T-helper 17 cell (primary cell): ENCODE measurements at regions not wholly inside any gene's neighbourhood (a gene's known extent, or its start where the extent isn't known, plus 50 kb on each side); places are given as distances from the start of the nearest gene placed in this dataset.

Experiments
- ATAC-seq: fragments of 150-1000 bp; cut with Tn5 transposase; 2 replicates; pipeline ENCODE4 v1.10.0; 2021; ENCODE audit warnings: mild to moderate bottlenecking, moderate library complexity
- DNase-seq, 3 donors: peaks; one replicate each; pipeline versions ENCODE4 v3.0.0 to v3.0.0-alpha.2; 2020 to 2021
- H3K9me3 ChIP-seq: one replicate; pipeline ENCODE4 v1.7.0; 2013; ENCODE audit warnings: low read length, mild to moderate bottlenecking; ENCODE audit not compliant: control insufficient read depth, poor library complexity, severe bottlenecking
- H3K27ac Mint-ChIP-seq: one replicate; pipeline ENCODE4 v1.8.0; 2022; ENCODE audit warnings: mild to moderate bottlenecking, moderate library complexity, mixed read lengths
- H3K27me3 Mint-ChIP-seq: one replicate; pipeline ENCODE4 v1.8.0; 2022; ENCODE audit warnings: mixed read lengths
- H3K36me3 Mint-ChIP-seq: one replicate; pipeline ENCODE4 v1.8.0; 2022; ENCODE audit warnings: low read depth, mixed read lengths
- H3K4me1 Mint-ChIP-seq: one replicate; pipeline ENCODE4 v1.8.0; 2022; ENCODE audit warnings: mild to moderate bottlenecking, mixed read lengths
- H3K4me3 Mint-ChIP-seq: one replicate; pipeline ENCODE4 v1.8.0; 2022; ENCODE audit warnings: mild to moderate bottlenecking, moderate library complexity, mixed read lengths

DNA sequence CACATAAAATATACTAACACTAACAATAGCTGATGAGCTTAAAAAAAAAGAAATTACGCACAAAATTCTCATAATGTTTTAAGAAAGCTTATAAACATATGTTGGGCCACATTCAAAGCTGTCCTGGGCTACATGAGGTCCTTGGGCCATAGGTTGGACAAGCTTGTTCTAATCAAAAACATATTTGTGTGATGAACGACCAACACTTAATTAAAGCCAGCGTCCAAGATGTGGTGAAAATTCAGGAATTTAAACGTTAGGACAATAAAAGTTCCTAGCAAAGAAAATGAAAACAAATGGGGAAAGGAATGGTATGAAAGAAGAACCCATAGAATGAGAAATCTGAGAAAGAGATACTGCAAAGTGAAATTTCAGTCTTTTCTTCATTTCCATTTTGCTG lies 429.6 kb upstream of the DMAC1 start:
- Mint-ChIP-seq H3K36me3 (no peaks in the 10 kb centered on the region), H3K4me3 (no peak overlapping the region), H3K27ac (no peak overlapping the region), H3K27me3 (peaks cover 5% of the 10 kb centered on the region), H3K4me1 (no peaks in the 10 kb centered on the region)
- DNase-seq (no peak), ATAC-seq (no peak)
- H3K9me3 ChIP-seq, result no peaks in the 10 kb centered on the region

DNA sequence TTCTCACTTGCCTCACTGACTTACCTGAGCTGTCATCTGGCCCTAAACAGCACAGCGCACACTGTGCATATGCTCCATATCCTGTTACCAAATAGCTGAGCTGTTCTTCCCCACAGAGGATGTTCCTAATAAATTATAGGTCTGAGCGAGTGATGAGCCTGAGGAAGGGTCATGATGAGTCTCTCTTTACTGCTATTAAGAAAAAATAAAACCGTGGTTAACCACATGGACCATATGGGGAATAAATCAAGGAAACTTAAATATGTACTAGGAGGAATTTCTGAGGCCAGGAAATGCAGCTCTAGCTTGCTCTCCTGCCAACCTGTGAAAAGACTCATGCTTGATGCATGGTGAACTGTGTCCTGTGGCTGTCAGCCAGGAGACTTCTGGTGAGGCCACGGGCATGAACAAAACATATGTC lies 424.8 kb upstream of the DMAC1 start:
- Mint-ChIP-seq H3K4me1 (peaks cover 3% of the 10 kb centered on the region), H3K27me3 (no peaks in the 10 kb centered on the region), H3K4me3 (no peak overlapping the region), H3K36me3 (peaks cover 3% of the 10 kb centered on the region), H3K27ac (no peak overlapping the region)
- ATAC-seq, result no peak
- DNase-seq, result no peak
- no peaks in the 10 kb centered on the region for H3K9me3 ChIP-seq

- H3K9me3 ChIP-seq, result no peaks in the 10 kb centered on the region
- no peak overlapping the region for H3K27ac Mint-ChIP-seq
- H3K36me3 Mint-ChIP-seq, result peaks cover 3% of the 10 kb centered on the region
- H3K27me3 Mint-ChIP-seq, result no peaks in the 10 kb centered on the region
- DNase-seq (no peak), ATAC-seq (no peak)
- H3K4me1 Mint-ChIP-seq, result peaks cover 3% of the 10 kb centered on the region
- H3K4me3 Mint-ChIP-seq, result no peak overlapping the region
These were observed 424.3 kb upstream of the DMAC1 start for GRCh38 chr9:8223861-8224260.

- ATAC-seq, result no peak
- no peaks in the 10 kb centered on the region for H3K9me3 ChIP-seq
- no peak for DNase-seq
- Mint-ChIP-seq H3K4me1 (peaks cover 3% of the 10 kb centered on the region), H3K27me3 (peaks cover 4% of the 10 kb centered on the region), H3K4me3 (no peak overlapping the region), H3K27ac (no peak overlapping the region), H3K36me3 (peaks cover 3% of the 10 kb centered on the region)
These were observed 421.9 kb upstream of the DMAC1 start for GRCh38 chr9:8221462-8221861.

DNA sequence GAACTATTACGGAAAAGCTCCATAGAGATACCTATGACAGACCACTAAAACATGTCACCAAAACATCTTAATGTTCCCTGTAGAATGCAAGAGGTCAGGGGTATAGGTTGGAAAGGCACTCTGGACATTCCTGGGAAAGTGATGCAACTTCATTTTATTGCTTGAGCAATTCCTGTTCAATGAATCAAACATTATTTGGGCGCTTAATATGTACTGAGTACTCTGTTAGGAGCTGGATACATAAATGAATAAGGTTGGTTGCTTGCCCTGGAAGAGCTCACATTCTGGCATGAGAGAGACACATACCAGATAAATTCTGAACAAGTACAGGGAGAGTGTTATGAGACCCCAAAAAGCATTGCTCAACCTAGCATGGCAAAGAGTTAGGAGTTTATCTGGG lies 408.9 kb upstream of the DMAC1 start:
- DNase-seq (no peak), ATAC-seq (no peak)
- Mint-ChIP-seq H3K4me1 (no peaks in the 10 kb centered on the region), H3K4me3 (no peak overlapping the region), H3K27ac (no peak overlapping the region), H3K36me3 (no peaks in the 10 kb centered on the region), H3K27me3 (no peaks in the 10 kb centered on the region)
- no peaks in the 10 kb centered on the region for H3K9me3 ChIP-seq

DNA sequence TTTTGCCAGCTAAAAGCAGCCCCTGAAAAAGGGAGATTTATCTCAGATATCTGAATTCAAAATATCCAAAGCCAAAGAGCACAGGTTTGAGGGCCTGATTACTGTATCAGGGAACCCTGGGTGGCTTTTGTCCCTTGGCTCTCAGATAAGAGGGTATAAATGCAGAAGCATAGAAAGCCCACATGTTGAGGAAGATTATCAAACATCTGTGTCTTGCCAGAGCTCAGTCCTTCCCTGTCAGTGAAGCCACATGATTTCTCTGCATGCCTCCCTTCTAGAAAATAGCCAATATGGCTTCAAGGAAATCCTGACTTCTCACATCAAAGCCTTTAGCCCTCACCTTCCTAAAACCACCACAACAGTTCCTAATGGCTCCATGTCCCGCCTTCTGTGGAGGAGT lies 408.0 kb upstream of the DMAC1 start:
- Mint-ChIP-seq H3K27me3 (no peaks in the 10 kb centered on the region), H3K4me3 (no peak overlapping the region), H3K36me3 (no peaks in the 10 kb centered on the region), H3K4me1 (no peaks in the 10 kb centered on the region), H3K27ac (no peak overlapping the region)
- ATAC-seq (no peak), DNase-seq (no peak)
- H3K9me3 ChIP-seq, result no peaks in the 10 kb centered on the region

DNA sequence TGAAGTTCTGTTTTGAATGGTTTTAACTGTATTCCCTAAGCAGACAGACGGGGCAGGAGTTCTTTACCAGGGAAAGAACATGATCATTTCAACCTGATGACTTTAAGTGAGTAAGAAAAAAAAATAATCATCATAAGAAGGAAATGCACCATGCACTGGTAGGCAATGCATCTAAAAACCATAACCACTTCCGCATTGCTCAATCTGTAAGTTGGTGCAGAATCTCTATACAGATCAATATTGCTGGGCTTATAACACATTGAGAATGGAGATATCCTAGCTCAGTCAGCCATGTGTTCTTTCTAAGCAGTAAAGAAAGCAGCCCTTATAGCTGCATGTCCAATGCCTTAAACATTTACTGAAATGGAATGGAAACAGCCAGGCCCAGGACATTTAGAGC lies 407.1 kb upstream of the DMAC1 start:
- DNase-seq (no peak), ATAC-seq (no peak)
- no peak overlapping the region for H3K4me3 Mint-ChIP-seq
- H3K27me3 Mint-ChIP-seq, result no peaks in the 10 kb centered on the region
- no peaks in the 10 kb centered on the region for H3K4me1 Mint-ChIP-seq
- no peak overlapping the region for H3K27ac Mint-ChIP-seq
- H3K9me3 ChIP-seq, result no peaks in the 10 kb centered on the region
- no peaks in the 10 kb centered on the region for H3K36me3 Mint-ChIP-seq

- Mint-ChIP-seq H3K4me1 (no peaks in the 10 kb centered on the region), H3K4me3 (no peak overlapping the region), H3K27me3 (no peaks in the 10 kb centered on the region), H3K36me3 (no peaks in the 10 kb centered on the region), H3K27ac (no peak overlapping the region)
- DNase-seq, result no peak
- ATAC-seq, result no peak
- no peaks in the 10 kb centered on the region for H3K9me3 ChIP-seq
These were observed 406.0 kb upstream of the DMAC1 start for GRCh38 chr9:8205576-8205975.

DNA sequence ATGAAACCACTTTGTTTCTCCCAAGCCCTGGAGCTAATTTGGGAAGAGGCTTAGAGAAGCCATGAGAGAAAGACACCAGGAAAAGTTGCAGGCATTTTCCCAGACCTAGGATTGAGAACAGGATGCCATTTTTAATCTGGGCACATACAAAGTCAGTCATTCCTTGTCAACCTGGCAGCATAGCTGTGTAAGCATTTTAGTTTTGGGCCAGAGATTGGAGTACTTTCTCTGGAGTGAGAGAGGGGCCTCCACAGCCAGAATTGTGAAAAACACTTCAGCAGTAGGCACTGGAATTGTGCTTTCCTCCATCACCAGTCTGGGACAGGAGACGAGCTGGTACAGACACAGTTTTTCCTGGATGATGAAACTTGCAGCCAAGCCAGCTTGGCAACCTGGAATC lies 390.3 kb upstream of the DMAC1 start:
- ATAC-seq (no peak), DNase-seq (no peak)
- Mint-ChIP-seq H3K36me3 (no peaks in the 10 kb centered on the region), H3K4me3 (no peak overlapping the region), H3K4me1 (no peaks in the 10 kb centered on the region), H3K27ac (no peak overlapping the region), H3K27me3 (no peaks in the 10 kb centered on the region)
- H3K9me3 ChIP-seq, result no peaks in the 10 kb centered on the region

- no peaks in the 10 kb centered on the region for H3K9me3 ChIP-seq
- no peaks in the 10 kb centered on the region for H3K4me1 Mint-ChIP-seq
- H3K27ac Mint-ChIP-seq, result no peak overlapping the region
- no peak overlapping the region for H3K4me3 Mint-ChIP-seq
- ATAC-seq, result no peak
- no peaks in the 10 kb centered on the region for H3K27me3 Mint-ChIP-seq
- H3K36me3 Mint-ChIP-seq, result no peaks in the 10 kb centered on the region
- DNase-seq, result no peak
These were observed 389.3 kb upstream of the DMAC1 start for GRCh38 chr9:8188723-8189407.

DNA sequence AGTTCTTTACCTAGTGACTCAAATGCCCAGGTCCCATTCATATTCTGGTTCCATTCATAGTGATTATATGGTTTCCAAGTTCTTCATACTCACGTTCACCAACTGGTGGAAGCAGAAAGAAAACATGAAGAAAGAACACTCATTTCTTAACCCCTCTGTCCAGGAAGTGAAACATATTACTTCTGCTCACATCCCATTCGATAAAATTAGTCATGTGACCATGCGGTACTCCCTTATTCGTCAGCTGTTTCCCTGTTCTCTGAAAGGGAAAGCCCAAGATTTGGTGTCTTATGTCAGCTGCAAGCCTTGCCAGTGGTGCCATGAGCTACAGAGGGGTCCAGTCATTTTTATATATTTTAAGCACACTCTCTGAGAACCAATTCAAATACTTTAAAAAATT lies 387.0 kb upstream of the DMAC1 start:
- no peak for DNase-seq
- no peak for ATAC-seq
- Mint-ChIP-seq H3K36me3 (no peaks in the 10 kb centered on the region), H3K4me3 (no peak overlapping the region), H3K27ac (no peak overlapping the region), H3K4me1 (peaks cover 3% of the 10 kb centered on the region), H3K27me3 (no peaks in the 10 kb centered on the region)
- H3K9me3 ChIP-seq, result no peaks in the 10 kb centered on the region

DNA sequence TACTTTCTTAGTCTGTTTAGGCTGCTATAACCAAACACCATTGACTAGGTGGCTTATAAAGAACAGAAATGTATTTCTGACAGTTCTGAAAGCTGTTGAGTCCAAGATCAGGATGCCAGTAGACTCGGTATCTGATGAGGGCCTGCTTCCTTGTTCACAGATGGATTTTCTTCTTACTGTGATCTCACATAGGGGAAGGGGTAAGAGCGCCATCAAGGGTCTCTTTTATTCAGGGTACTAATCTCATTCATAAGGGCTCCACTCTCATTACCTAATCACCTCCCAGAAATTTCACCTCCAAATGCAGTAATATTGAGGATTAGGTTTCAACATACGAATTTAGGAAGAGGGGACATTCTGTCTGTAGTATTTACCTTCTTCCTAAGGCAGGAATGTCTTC lies 384.0 kb upstream of the DMAC1 start:
- H3K4me3 Mint-ChIP-seq, result no peak overlapping the region
- no peak overlapping the region for H3K27ac Mint-ChIP-seq
- H3K9me3 ChIP-seq, result no peaks in the 10 kb centered on the region
- H3K27me3 Mint-ChIP-seq, result no peaks in the 10 kb centered on the region
- no peak for DNase-seq
- ATAC-seq, result no peak
- H3K36me3 Mint-ChIP-seq, result no peaks in the 10 kb centered on the region
- peaks cover 3% of the 10 kb centered on the region for H3K4me1 Mint-ChIP-seq

DNA sequence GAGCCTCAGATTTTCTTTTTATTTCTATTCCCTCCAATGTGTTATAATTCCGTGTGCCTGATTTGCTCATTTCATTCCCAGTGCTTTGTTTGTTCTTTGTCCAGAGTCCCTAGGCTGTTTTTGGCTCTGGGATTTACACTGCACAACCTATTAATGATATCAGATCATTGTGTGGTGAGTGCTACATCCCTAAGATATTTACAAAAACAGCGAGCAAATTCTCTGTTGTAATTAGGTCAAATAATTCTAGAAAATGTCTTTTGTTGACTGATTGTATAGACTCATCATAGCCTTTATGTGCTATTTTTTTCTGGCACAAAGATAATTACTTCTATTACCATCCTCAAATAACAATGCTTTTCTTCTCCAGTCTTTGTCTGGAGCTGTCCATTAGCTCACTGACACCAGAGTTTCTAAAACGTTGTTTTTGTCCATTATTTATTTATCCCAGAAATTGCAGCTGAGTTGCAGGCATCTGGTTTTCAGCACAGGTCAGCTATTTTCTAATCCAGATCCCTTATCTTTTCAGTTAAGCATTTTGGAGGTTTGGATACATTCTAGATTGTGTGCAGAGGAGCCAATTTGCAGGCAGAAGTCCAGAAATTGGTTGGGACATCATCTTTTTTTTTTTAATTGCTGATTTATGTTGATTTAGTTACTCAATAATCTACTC lies 379.9 kb upstream of the DMAC1 start:
- Mint-ChIP-seq H3K27me3 (peaks cover 5% of the 10 kb centered on the region), H3K27ac (no peak overlapping the region), H3K36me3 (no peaks in the 10 kb centered on the region), H3K4me3 (no peak overlapping the region), H3K4me1 (peaks cover 3% of the 10 kb centered on the region)
- no peak for ATAC-seq
- DNase-seq, result no peak
- no peaks in the 10 kb centered on the region for H3K9me3 ChIP-seq

GRCh38 chr9:8172000-8172399 lies 372.4 kb upstream of the DMAC1 start:
- DNase-seq, result no peak

More at GRCh38 chr9:8172000-8172399, 372.4 kb upstream of the DMAC1 start:
- H3K9me3 ChIP-seq, result no peaks in the 10 kb centered on the region
- no peaks in the 10 kb centered on the region for H3K36me3 Mint-ChIP-seq
- H3K4me1 Mint-ChIP-seq, result peaks cover 3% of the 10 kb centered on the region
- no peak for ATAC-seq
- H3K4me3 Mint-ChIP-seq, result no peak overlapping the region
- H3K27ac Mint-ChIP-seq, result no peak overlapping the region
- H3K27me3 Mint-ChIP-seq, result peaks cover 18% of the 10 kb centered on the region
